ENCODE measurements at regions not wholly inside any gene's neighbourhood (a gene's known extent, or its start where the extent isn't known, plus 50 kb on each side); places are given as distances from the start of the nearest gene placed in this dataset.
"Not testable (repeated sequence)": the region's sequence is repeated elsewhere in the genome, so short reads cannot be mapped to it uniquely, and the experiment has no call there.

GRCh38 chr2:217008794-217009193 lies 148.9 kb upstream of the TNP1 start:
- Mint-ChIP-seq H3K9me3 (no peaks in the 10 kb centered on the region), H3K4me3 (no peak overlapping the region), H3K27ac (peak overlapping the region in 1 of 2 donors; percentile 74), H3K27me3 (peaks cover 29% of the 10 kb centered on the region), H3K4me1 (no peaks in the 10 kb centered on the region)
- no peak for DNase-seq
- no peak for ATAC-seq

DNA sequence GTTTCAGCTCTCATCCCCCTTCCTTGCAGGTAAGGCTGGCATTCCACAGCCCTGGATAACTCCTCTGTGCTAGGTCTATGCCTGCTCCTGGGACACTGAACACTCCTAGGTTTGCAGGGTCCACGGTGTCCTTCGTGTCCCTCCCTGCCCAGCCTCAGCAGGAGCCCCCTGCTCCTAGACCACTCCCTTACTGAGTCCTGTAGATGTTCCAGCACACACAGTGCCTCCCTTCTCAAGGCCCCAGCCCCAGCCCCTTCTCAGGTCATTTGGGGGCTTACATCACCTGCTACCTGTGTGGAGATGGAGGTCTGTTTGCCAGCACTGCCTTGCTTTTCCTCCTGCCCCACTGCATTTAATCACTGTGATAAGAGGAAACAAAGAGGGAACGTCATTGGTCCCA lies 146.4 kb upstream of the TNP1 start:
- ATAC-seq (no peak), DNase-seq (no peak)
- Mint-ChIP-seq H3K4me3 (no peak overlapping the region), H3K27ac (no peak overlapping the region), H3K9me3 (no peaks in the 10 kb centered on the region), H3K27me3 (peaks cover 16% of the 10 kb centered on the region), H3K4me1 (no peaks in the 10 kb centered on the region)

DNA sequence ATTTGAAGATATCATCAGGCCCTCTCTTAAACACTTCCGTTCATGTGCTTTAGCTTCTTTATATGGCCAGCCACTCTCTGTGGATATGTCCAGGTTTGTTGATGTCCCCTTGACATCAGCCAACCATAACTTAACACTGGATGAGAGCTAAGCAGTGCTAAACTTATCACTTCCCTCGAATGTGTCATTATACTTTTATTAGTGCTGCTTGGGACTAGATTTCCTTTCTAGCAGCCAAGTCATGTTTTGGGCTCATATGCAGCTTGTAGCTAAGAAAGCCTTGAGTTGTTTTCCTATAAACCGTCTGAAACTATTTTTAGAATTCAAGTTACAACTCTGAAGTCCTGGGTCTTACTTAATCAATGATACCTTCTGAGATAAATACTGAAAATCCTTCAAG lies 144.8 kb upstream of the TNP1 start:
- no peak overlapping the region for H3K4me3 Mint-ChIP-seq
- no peak overlapping the region for H3K27ac Mint-ChIP-seq
- peaks cover 16% of the 10 kb centered on the region for H3K27me3 Mint-ChIP-seq
- no peaks in the 10 kb centered on the region for H3K4me1 Mint-ChIP-seq
- DNase-seq (no peak), ATAC-seq (no peak)
- H3K9me3 Mint-ChIP-seq = no peaks in the 10 kb centered on the region

- H3K27ac Mint-ChIP-seq = no peak overlapping the region
Observed at GRCh38 chr2:217001740-217002139, 141.9 kb upstream of the TNP1 start.

GRCh38 chr2:217000406-217000805 lies 140.5 kb upstream of the TNP1 start:
- DNase-seq = no peak
- H3K27me3 Mint-ChIP-seq = peaks cover 5% of the 10 kb centered on the region
- no peaks in the 10 kb centered on the region for H3K9me3 Mint-ChIP-seq
- no peak overlapping the region for H3K27ac Mint-ChIP-seq
- no peak overlapping the region for H3K4me3 Mint-ChIP-seq
- H3K4me1 Mint-ChIP-seq = no peaks in the 10 kb centered on the region
- no peak for ATAC-seq

More at GRCh38 chr2:217001740-217002139, 141.9 kb upstream of the TNP1 start:
- peaks cover 8% of the 10 kb centered on the region for H3K27me3 Mint-ChIP-seq
- no peaks in the 10 kb centered on the region for H3K4me1 Mint-ChIP-seq
- ATAC-seq = no peak
- DNase-seq = no peak
- no peaks in the 10 kb centered on the region for H3K9me3 Mint-ChIP-seq
- H3K4me3 Mint-ChIP-seq = no peak overlapping the region

DNA sequence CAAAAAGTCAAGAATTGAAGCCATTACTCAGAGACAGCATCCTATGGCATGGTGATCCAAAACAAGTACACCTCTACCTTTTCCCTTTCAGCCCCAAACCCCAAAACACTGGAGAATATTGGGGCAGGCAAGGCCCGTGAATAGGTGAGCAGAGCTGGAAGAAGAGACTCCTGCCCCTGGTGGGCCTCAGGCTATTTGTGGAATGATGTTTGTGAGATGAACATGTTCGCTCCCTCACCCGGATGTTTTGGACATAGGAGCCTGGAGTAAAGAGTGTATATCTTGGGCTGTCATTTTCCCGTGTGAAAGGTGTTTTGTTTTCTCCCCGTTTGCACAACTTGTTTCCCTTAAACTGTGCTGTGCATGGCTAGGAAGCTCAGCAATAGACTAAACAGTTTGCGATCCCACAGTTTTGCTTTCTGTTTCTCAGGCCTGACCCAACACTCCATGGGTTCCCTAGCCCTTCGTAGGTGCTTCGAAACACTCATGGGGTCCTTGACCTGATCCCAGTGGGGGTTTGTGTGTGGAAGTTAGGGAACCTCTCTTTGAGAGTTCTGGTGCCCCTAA lies 136.5 kb upstream of the TNP1 start:
- no peaks in the 10 kb centered on the region for H3K4me1 Mint-ChIP-seq
- no peak for DNase-seq
- no peak overlapping the region for H3K4me3 Mint-ChIP-seq
- ATAC-seq = no peak
- no peak overlapping the region for H3K27ac Mint-ChIP-seq
- no peaks in the 10 kb centered on the region for H3K9me3 Mint-ChIP-seq
- peaks cover 28% of the 10 kb centered on the region for H3K27me3 Mint-ChIP-seq

DNA sequence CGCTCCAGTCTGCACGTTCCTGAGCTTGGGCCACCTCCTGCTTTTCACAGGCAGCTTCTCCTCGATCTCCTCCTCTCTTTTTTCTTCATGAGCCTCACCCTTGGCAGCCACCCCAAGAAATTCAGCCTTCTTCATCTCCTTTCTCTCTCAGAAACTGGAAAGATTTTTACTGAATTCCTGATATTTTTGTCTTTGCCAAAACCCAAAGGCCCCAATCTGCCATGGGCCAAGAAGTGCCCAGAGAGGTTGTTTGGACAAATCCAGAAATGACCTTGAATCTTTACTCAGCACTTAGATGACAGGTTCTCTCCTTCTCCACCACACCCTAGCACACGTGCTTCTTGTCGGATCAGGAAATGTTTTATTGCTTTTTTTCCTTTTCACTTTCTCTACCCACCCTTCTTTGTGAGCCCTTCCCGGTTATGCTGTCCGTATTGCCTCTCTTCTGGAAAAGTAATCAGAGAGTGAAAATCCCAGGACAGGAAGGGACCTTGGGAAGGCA lies 134.5 kb upstream of the TNP1 start:
- Mint-ChIP-seq H3K27ac (no peak overlapping the region), H3K9me3 (no peaks in the 10 kb centered on the region), H3K4me1 (no peaks in the 10 kb centered on the region), H3K4me3 (no peak overlapping the region), H3K27me3 (peaks cover 37% of the 10 kb centered on the region)
- ATAC-seq = no peak
- DNase-seq = no peak

- DNase-seq = no peak
- Mint-ChIP-seq H3K9me3 (no peaks in the 10 kb centered on the region), H3K27me3 (peaks cover 37% of the 10 kb centered on the region), H3K27ac (no peak overlapping the region), H3K4me3 (no peak overlapping the region), H3K4me1 (no peaks in the 10 kb centered on the region)
- no peak for ATAC-seq
Observed at GRCh38 chr2:216992056-216992675, 132.3 kb upstream of the TNP1 start.

DNA sequence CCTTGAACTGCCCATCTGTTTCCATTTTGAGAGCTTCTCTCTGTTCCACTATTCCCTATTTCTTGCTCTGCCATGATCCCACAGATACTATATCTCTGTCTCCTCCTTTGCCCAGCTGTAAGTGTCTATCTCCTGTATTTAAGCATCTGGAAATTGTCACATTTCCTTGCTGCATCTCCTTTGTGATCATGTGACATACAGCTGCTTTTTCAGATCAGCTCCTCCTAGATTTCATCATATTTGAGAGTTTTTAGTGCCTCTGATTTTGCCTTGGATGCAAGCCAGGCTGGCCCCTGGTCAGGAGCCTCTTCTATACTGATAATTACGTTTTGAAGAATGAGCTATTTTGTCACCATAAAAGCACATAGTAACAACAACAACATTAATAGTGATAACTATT lies 131.7 kb upstream of the TNP1 start:
- DNase-seq = no peak
- Mint-ChIP-seq H3K4me1 (no peaks in the 10 kb centered on the region), H3K4me3 (no peak overlapping the region)

GRCh38 chr2:216989340-216990129 lies 129.7 kb upstream of the TNP1 start:
- ATAC-seq (no peak), DNase-seq (no peak)
- Mint-ChIP-seq H3K4me1 (no peaks in the 10 kb centered on the region), H3K27ac (no peak overlapping the region), H3K4me3 (no peak overlapping the region), H3K27me3 (peaks cover 25% of the 10 kb centered on the region), H3K9me3 (no peaks in the 10 kb centered on the region)

More for the DNA sequence above, 131.7 kb upstream of the TNP1 start:
- H3K27me3 Mint-ChIP-seq = peaks cover 37% of the 10 kb centered on the region
- H3K9me3 Mint-ChIP-seq = no peaks in the 10 kb centered on the region
- H3K27ac Mint-ChIP-seq = no peak overlapping the region
- ATAC-seq = no peak

- H3K27ac Mint-ChIP-seq = no peak overlapping the region
- peaks cover 29% of the 10 kb centered on the region for H3K27me3 Mint-ChIP-seq
- H3K4me1 Mint-ChIP-seq = no peaks in the 10 kb centered on the region
- H3K9me3 Mint-ChIP-seq = no peaks in the 10 kb centered on the region
- DNase-seq (no peak), ATAC-seq (no peak)
- H3K4me3 Mint-ChIP-seq = no peak overlapping the region
Observed at GRCh38 chr2:216987252-216987821, 127.5 kb upstream of the TNP1 start.

GRCh38 chr2:216985658-216986141 lies 125.8 kb upstream of the TNP1 start:
- Mint-ChIP-seq H3K9me3 (no peaks in the 10 kb centered on the region), H3K27ac (no peak overlapping the region), H3K4me3 (no peak overlapping the region), H3K4me1 (no peaks in the 10 kb centered on the region), H3K27me3 (peaks cover 25% of the 10 kb centered on the region)
- no peak for ATAC-seq
- DNase-seq = no peak

GRCh38 chr2:216984937-216985336 lies 125.1 kb upstream of the TNP1 start:
- Mint-ChIP-seq H3K9me3 (peaks cover 0 to 7% of the 10 kb centered on the region in 2 donors), H3K27me3 (peaks cover 30% of the 10 kb centered on the region), H3K4me3 (no peak overlapping the region), H3K4me1 (no peaks in the 10 kb centered on the region), H3K27ac (no peak overlapping the region)
- DNase-seq (no peak), ATAC-seq (no peak)

DNA sequence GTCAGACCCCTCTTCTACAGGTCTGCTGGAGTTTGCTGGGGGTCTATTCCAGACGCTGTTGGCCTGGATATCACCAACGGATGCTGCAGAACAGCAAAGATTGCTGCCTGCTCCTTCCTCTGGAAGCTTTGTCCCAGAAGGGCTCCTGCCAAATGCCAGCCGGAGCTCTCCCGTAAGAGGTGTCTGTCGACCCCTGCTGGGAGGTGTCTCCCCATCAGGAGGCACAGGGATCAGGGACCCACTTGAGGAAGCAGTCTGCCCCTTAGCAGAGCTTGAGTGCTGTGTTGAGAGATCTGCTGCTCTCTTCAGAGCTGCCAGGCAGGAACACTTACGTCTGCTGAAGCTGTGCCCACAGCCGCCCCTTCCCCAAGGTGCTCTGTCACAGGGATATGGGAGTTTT lies 122.1 kb upstream of the TNP1 start:
- peaks cover 0 to 13% of the 10 kb centered on the region in 2 donors for H3K9me3 Mint-ChIP-seq
- H3K27ac Mint-ChIP-seq, DNase-seq, H3K4me1 Mint-ChIP-seq, H3K4me3 Mint-ChIP-seq, ATAC-seq: not testable (repeated sequence)
- peaks cover 50% of the 10 kb centered on the region for H3K27me3 Mint-ChIP-seq

DNA sequence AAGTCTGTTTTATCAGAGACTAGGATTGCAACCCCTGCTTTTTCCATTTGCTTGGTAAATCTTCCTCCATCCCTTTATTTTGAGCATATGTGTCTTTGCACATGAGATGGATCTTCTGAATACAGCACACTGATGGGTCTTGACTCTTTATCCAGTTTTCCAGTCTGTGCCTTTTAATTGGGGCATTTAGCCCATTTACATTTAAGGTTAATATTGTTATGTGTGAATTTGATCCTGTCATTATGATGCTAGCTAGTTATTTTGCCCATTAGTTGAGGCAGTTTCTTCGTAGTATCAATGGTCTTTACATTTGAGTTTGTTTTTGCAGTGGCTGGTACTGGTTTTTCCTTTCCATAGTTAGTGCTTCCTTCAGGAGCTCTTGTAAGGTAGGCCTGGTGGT lies 120.6 kb upstream of the TNP1 start:
- DNase-seq, ATAC-seq, H3K4me1 Mint-ChIP-seq, H3K4me3 Mint-ChIP-seq, H3K27ac Mint-ChIP-seq: not testable (repeated sequence)
- H3K27me3 Mint-ChIP-seq = peaks cover 50% of the 10 kb centered on the region
- peaks cover 0 to 13% of the 10 kb centered on the region in 2 donors for H3K9me3 Mint-ChIP-seq

Measured in stimulated activated naive CD8-positive, alpha-beta T cell treated with anti-CD3 and anti-CD28 coated beads, Interleukin-15, amount 100 ng/mL, for 72 hours (primary cell).